Heart right ventricle (tissue), 16 donors: ENCODE measurements at regions not wholly inside any gene's neighbourhood (a gene's known extent, or its start where the extent isn't known, plus 50 kb on each side); places are given as distances from the start of the nearest gene placed in this dataset.

ENCODE experiments used
- ATAC-seq, 8 donors: fragments of 200-7000 bp; cut with Tn5 transposase; one replicate each; pipeline ENCODE4 v1.9.1; 2020; ENCODE audit warnings: mild to moderate bottlenecking in 8 of 8, moderate library complexity in 8 of 8, moderate number of reproducible peaks in 1 of 8
- DNase-seq, 2 donors: peaks; one replicate each; pipeline ENCODE4 v3.0.0-alpha.2; 2020
- H3K27ac ChIP-seq, 10 donors: fragments of 200-600 bp; sonication (generic) in 2 of 10; one replicate each; pipeline versions ENCODE4 v1.5.0 to v1.8.0; 2020 to 2022; ENCODE audit warnings: mild to moderate bottlenecking in 3 of 10
- H3K27me3 ChIP-seq, 7 donors: fragments of 200-600 bp; one replicate each; pipeline ENCODE4 v1.8.0; 2021 to 2022; ENCODE audit warnings: mild to moderate bottlenecking in 2 of 7
- H3K36me3 ChIP-seq, 9 donors: fragments of 200-600 bp; sonication (generic) in 1 of 9; one replicate each; pipeline versions ENCODE4 v1.5.0 to v1.8.0; 2020 to 2022; ENCODE audit warnings: mild to moderate bottlenecking in 2 of 9
- H3K4me1 ChIP-seq, 9 donors: fragments of 200-600 bp; sonication (generic) in 1 of 9; one replicate each; pipeline versions ENCODE4 v1.5.0 to v1.8.0; 2020 to 2022; ENCODE audit warnings: mild to moderate bottlenecking in 4 of 9
- H3K4me3 ChIP-seq, 10 donors: fragments of 200-600 bp; sonication (generic) in 2 of 10; one replicate each; pipeline versions ENCODE4 v1.5.0 to v1.8.0; 2020 to 2022; ENCODE audit warnings: mild to moderate bottlenecking in 7 of 10, moderate library complexity in 2 of 10
- H3K9me3 ChIP-seq, 11 donors: fragments of 200-600 bp in 10 of 11; sonication (generic) in 2 of 11; one replicate each; pipeline versions ENCODE4 v1.5.0 to v1.8.0; 2013 to 2022; ENCODE audit warnings: mild to moderate bottlenecking in 2 of 11, control low read depth in 1 of 11, moderate library complexity in 1 of 11
- CTCF ChIP-seq, 9 donors: fragments of 200-600 bp; sonication (generic) in 2 of 9; IDR thresholded peaks; one replicate each; pipeline versions ENCODE4 v1.5.0 to v1.8.0; 2021 to 2022; ENCODE audit warnings: antibody characterized with exemption in 9 of 9, mild to moderate bottlenecking in 5 of 9, moderate library complexity in 1 of 9
- WGBS, 2 donors: extraction: QIAGEN DNeasy Blood & Tissue Kit; methylation state at CpG; one replicate each; pipeline ENCODE4 v1.1.7; 2013; ENCODE audit warnings: inconsistent platforms in 1 of 2; 5-methylcytosine and 5-hydroxymethylcytosine counted together
- intact Hi-C, 10 donors: fragments of 100-400 bp; cut with DNase I; formaldehyde crosslinking; loops; one replicate each; pipeline versions ENCODE4 v1.11.1 to v1.14.2; 2022
- donor health status: Arrhythmogenic right ventricular cardiomyopathy.
- donor health status: ischemic (EF 13 %, LVEDD 7.1; RV severe dilation, severe dysfunction).
- donor health status: healthy with polysubstance abuse.
- donor health status: DM: no; HTN: yes; CAD: no.
- donor health status: DM: no; HTN: no; CAD: no.
- donor health status: ischemic (EF 25% LVEDD 6.9; RV normal size, moderate dysfunction).
- donor health status: ischemic (EF 25% LVEDD 5.7; RV mildly dilated, moderate dysfunction).
- donor health status: healthy.
- donor health status: DM: yes; HTN: yes; CAD: no.
- donor health status: Ischemic cardiomyopathy.
- donor health status: ischemic (EF 35%, LVEDD 5.7; RV mildly dilated, moderate dysfunction).
- donor health status: nonischemic (EF 11% LVEDD 7.7; RV severe dilation, severe dysfunction).
- donor health status: DM: yes; HTN: yes; CAD: no.
- donor health status: PGD.
- donor health status: ischemic (EF 29% LVEDD 5.4; RV normal size, mild dysfunction).
- donor health status: nonischemic (EF 23%, LVEDD 6.1; RV moderate dilation, normal function).

GRCh38 chr9:109604131-109604530 lies 106.0 kb upstream of the PTPN3 start:
- H3K4me1 ChIP-seq, result peaks cover 0 to 5% (median 0%) of the 10 kb centered on the region in 9 donors
- no peak overlapping the region for H3K27ac ChIP-seq
- peaks cover 0 to 15% (median 0%) of the 10 kb centered on the region in 11 donors for H3K9me3 ChIP-seq
- 63 to 68% methylated on average over 6 of the region's 6 CpGs for WGBS, 2 donors
- ATAC-seq, result no peak
- no peaks in the 10 kb centered on the region for H3K27me3 ChIP-seq
- intact Hi-C loops, result no loop called here
- no peak for DNase-seq
- no peaks in the 10 kb centered on the region for H3K36me3 ChIP-seq
- TF ChIP-seq CTCF (IDR thresholded peaks at IDR 0.05), result no peak
- no peak overlapping the region for H3K4me3 ChIP-seq

GRCh38 chr9:109604781-109605180 lies 106.7 kb upstream of the PTPN3 start:
- Histone ChIP-seq H3K4me3 (no peak overlapping the region), H3K9me3 (peaks cover 0 to 14% (median 0%) of the 10 kb centered on the region in 11 donors), H3K27ac (no peak overlapping the region), H3K36me3 (no peaks in the 10 kb centered on the region), H3K4me1 (peaks cover 0 to 8% (median 0%) of the 10 kb centered on the region in 9 donors), H3K27me3 (no peaks in the 10 kb centered on the region)
- intact Hi-C loops, result no loop called here
- DNase-seq (no peak), ATAC-seq (no peak)
- 68 to 77% methylated on average over 1 of the region's 1 CpG for WGBS, 2 donors
- TF ChIP-seq CTCF (IDR thresholded peaks at IDR 0.05), result no peak

GRCh38 chr9:109609060-109609459 lies 111.0 kb upstream of the PTPN3 start:
- Histone ChIP-seq H3K27me3 (no peaks in the 10 kb centered on the region), H3K9me3 (peaks cover 0 to 5% (median 0%) of the 10 kb centered on the region in 11 donors), H3K4me1 (peaks cover 0 to 8% (median 0%) of the 10 kb centered on the region in 9 donors), H3K27ac (no peak overlapping the region), H3K36me3 (no peaks in the 10 kb centered on the region), H3K4me3 (no peak overlapping the region)
- ATAC-seq (peak in 1 of 8 donors; percentile 52), DNase-seq (no peak)
- WGBS, 2 donors, result 85 to 91% methylated on average over 1 of the region's 1 CpG
- TF ChIP-seq CTCF (IDR thresholded peaks at IDR 0.05), result no peak
- intact Hi-C loops, result no loop called here

GRCh38 chr9:109616571-109617120 lies 118.5 kb upstream of the PTPN3 start:
- no peak for DNase-seq
- H3K27me3 ChIP-seq, result no peaks in the 10 kb centered on the region
- TF ChIP-seq CTCF (IDR thresholded peaks at IDR 0.05), result no peak
- WGBS, 2 donors, result 91 to 100% methylated on average over 1 of the region's 1 CpG
- ATAC-seq, result no peak
- no peaks in the 10 kb centered on the region for H3K4me1 ChIP-seq
- no peaks in the 10 kb centered on the region for H3K36me3 ChIP-seq
- peaks cover 0 to 9% (median 4%) of the 10 kb centered on the region in 11 donors for H3K9me3 ChIP-seq
- no peak overlapping the region for H3K4me3 ChIP-seq
- intact Hi-C loops, result no loop called here
- no peak overlapping the region for H3K27ac ChIP-seq
